ENCODE measurements at regions not wholly inside any gene's neighbourhood (a gene's known extent, or its start where the extent isn't known, plus 50 kb on each side); places are given as distances from the start of the nearest gene placed in this dataset.

- H3K79me2 ChIP-seq (ENCODE audit: control insufficient read depth, low read length) = no peaks in the 10 kb centered on the region
- TF ChIP-seq, protein P1, sequence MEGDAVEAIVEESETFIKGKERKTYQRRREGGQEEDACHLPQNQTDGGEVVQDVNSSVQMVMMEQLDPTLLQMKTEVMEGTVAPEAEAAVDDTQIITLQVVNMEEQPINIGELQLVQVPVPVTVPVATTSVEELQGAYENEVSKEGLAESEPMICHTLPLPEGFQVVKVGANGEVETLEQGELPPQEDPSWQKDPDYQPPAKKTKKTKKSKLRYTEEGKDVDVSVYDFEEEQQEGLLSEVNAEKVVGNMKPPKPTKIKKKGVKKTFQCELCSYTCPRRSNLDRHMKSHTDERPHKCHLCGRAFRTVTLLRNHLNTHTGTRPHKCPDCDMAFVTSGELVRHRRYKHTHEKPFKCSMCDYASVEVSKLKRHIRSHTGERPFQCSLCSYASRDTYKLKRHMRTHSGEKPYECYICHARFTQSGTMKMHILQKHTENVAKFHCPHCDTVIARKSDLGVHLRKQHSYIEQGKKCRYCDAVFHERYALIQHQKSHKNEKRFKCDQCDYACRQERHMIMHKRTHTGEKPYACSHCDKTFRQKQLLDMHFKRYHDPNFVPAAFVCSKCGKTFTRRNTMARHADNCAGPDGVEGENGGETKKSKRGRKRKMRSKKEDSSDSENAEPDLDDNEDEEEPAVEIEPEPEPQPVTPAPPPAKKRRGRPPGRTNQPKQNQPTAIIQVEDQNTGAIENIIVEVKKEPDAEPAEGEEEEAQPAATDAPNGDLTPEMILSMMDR (IDR thresholded peaks at IDR 0.05; ENCODE audit: low read depth, low read length, poor library complexity, severe bottlenecking) = no peak
- no peak for TF ChIP-seq EZH2phosphoT487 (IDR thresholded peaks at IDR 0.05; ENCODE audit: borderline replicate concordance, low read length)
- H3K9me3 ChIP-seq (ENCODE audit: control insufficient read depth, insufficient read depth, low read length) = no peaks in the 10 kb centered on the region
- no peaks in the 10 kb centered on the region for H3K36me3 ChIP-seq (ENCODE audit: control insufficient read depth, low read length)
- no peaks in the 10 kb centered on the region for H3K9me2 ChIP-seq (replicated peaks; ENCODE audit: control insufficient read depth, low read length)
- no peaks in the 10 kb centered on the region for H4K20me1 ChIP-seq (ENCODE audit: control insufficient read depth, insufficient read depth, low read depth, low read length)
- no peaks in the 10 kb centered on the region for H3F3A ChIP-seq (ENCODE audit: control insufficient read depth, insufficient read depth)
- H3K27ac ChIP-seq (ENCODE audit: low read depth, low read length) = no peak overlapping the region
- H3K27me3 ChIP-seq (ENCODE audit: control insufficient read depth, low read length) = no peaks in the 10 kb centered on the region
- H3K4me2 ChIP-seq (ENCODE audit: low read length) = no peak overlapping the region
- no peaks in the 10 kb centered on the region for H3K4me1 ChIP-seq (ENCODE audit: control insufficient read depth, low read length)
- no peak overlapping the region for H3K4me3 ChIP-seq (ENCODE audit: low read length)
These were observed 359.1 kb upstream of the IL12A start for GRCh38 chr3:159629329-159630084.

DNA sequence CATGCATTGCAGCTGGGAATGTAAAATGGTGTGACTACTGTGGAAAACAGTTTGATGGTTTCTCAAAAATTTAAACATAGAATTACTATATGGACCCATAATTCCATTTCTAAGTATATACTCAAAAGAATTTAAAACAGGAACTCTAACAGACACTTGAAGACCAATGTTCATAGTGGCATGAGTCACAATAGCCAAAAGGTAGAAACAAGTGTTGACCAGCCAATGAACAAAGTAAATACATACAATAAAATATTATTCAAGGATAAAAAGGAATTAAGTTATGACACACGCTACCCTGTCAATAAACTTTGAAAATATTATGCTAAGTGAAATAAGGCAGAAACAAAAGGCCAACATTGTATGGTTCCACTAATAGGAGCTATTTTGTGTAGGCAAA lies 357.4 kb upstream of the IL12A start:
- H3K4me3 ChIP-seq (ENCODE audit: low read length) = no peak overlapping the region
- no peaks in the 10 kb centered on the region for H3K27me3 ChIP-seq (ENCODE audit: control insufficient read depth, low read length)
- no peaks in the 10 kb centered on the region for H3K79me2 ChIP-seq (ENCODE audit: control insufficient read depth, low read length)
- H3K9me2 ChIP-seq (replicated peaks; ENCODE audit: control insufficient read depth, low read length) = no peaks in the 10 kb centered on the region
- H3K4me2 ChIP-seq (ENCODE audit: low read length) = no peak overlapping the region
- no peaks in the 10 kb centered on the region for H3K36me3 ChIP-seq (ENCODE audit: control insufficient read depth, low read length)
- H3K4me1 ChIP-seq (ENCODE audit: control insufficient read depth, low read length) = no peaks in the 10 kb centered on the region
- TF ChIP-seq, protein P1 (IDR thresholded peaks at IDR 0.05; ENCODE audit: low read depth, low read length, poor library complexity, severe bottlenecking) = no peak
- no peak for TF ChIP-seq EZH2phosphoT487 (IDR thresholded peaks at IDR 0.05; ENCODE audit: borderline replicate concordance, low read length)
- H3K9me3 ChIP-seq (ENCODE audit: control insufficient read depth, insufficient read depth, low read length) = no peaks in the 10 kb centered on the region
- H3K27ac ChIP-seq (ENCODE audit: low read depth, low read length) = no peak overlapping the region
- no peaks in the 10 kb centered on the region for H4K20me1 ChIP-seq (ENCODE audit: control insufficient read depth, insufficient read depth, low read depth, low read length)
- no peaks in the 10 kb centered on the region for H3F3A ChIP-seq (ENCODE audit: control insufficient read depth, insufficient read depth)

DNA sequence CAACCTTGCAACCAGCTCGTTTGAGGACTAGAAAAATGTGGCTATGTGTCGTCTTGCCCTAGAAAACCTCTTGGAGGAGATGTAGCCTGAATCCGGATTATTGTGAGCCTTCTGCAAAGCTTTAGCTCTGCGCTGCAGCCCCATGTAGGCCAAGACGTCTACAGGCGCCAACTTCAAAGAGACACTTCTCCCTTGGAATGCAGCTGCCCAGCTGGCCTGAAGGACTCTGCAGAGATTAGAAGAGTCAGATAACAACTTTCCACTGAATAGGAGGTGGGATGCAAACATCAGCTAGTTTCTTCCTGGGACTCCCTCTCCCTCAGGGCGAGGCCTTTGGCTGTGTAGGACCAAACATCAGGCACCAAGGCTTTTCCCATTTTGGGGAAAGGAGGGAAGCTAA lies 356.5 kb upstream of the IL12A start:
- H3K4me1 ChIP-seq (ENCODE audit: control insufficient read depth, low read length) = no peaks in the 10 kb centered on the region
- no peaks in the 10 kb centered on the region for H3F3A ChIP-seq (ENCODE audit: control insufficient read depth, insufficient read depth)
- TF ChIP-seq, protein P1 (IDR thresholded peaks at IDR 0.05; ENCODE audit: low read depth, low read length, poor library complexity, severe bottlenecking) = no peak
- no peak for TF ChIP-seq EZH2phosphoT487 (IDR thresholded peaks at IDR 0.05; ENCODE audit: borderline replicate concordance, low read length)
- no peaks in the 10 kb centered on the region for H3K27me3 ChIP-seq (ENCODE audit: control insufficient read depth, low read length)
- no peaks in the 10 kb centered on the region for H3K9me2 ChIP-seq (replicated peaks; ENCODE audit: control insufficient read depth, low read length)
- H3K36me3 ChIP-seq (ENCODE audit: control insufficient read depth, low read length) = no peaks in the 10 kb centered on the region
- H3K4me2 ChIP-seq (ENCODE audit: low read length) = no peak overlapping the region
- H3K9me3 ChIP-seq (ENCODE audit: control insufficient read depth, insufficient read depth, low read length) = no peaks in the 10 kb centered on the region
- H3K79me2 ChIP-seq (ENCODE audit: control insufficient read depth, low read length) = no peaks in the 10 kb centered on the region
- H3K4me3 ChIP-seq (ENCODE audit: low read length) = no peak overlapping the region
- H3K27ac ChIP-seq (ENCODE audit: low read depth, low read length) = no peak overlapping the region
- no peaks in the 10 kb centered on the region for H4K20me1 ChIP-seq (ENCODE audit: control insufficient read depth, insufficient read depth, low read depth, low read length)

Measured in DOHH2 (cell line).